ENCODE measurements at regions not wholly inside any gene's neighbourhood (a gene's known extent, or its start where the extent isn't known, plus 50 kb on each side); places are given as distances from the start of the nearest gene placed in this dataset.

DNA sequence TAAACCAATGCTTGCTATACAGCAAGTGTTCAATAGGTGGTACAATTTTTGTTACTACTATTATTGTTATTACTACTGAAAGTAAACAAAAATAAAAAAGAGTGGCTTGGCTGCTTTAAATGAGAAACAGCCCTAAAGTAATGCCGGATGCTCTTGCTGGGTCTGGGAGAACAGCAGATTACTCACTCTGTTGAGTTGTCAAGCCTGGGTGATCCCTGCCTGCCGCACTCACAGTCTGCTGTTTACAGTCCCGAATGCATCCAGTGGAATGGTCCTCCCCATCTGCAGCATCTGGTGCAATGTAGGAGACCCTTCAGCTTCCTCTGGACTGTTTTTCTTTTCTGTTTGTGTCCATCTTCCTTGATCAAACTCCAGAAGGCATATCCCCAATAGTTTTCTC lies 102.7 kb upstream of the IVNS1ABP start:
- TF ChIP-seq, protein P1, sequence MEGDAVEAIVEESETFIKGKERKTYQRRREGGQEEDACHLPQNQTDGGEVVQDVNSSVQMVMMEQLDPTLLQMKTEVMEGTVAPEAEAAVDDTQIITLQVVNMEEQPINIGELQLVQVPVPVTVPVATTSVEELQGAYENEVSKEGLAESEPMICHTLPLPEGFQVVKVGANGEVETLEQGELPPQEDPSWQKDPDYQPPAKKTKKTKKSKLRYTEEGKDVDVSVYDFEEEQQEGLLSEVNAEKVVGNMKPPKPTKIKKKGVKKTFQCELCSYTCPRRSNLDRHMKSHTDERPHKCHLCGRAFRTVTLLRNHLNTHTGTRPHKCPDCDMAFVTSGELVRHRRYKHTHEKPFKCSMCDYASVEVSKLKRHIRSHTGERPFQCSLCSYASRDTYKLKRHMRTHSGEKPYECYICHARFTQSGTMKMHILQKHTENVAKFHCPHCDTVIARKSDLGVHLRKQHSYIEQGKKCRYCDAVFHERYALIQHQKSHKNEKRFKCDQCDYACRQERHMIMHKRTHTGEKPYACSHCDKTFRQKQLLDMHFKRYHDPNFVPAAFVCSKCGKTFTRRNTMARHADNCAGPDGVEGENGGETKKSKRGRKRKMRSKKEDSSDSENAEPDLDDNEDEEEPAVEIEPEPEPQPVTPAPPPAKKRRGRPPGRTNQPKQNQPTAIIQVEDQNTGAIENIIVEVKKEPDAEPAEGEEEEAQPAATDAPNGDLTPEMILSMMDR (IDR thresholded peaks at IDR 0.05), result no peak
- TF ChIP-seq POLR2A (IDR thresholded peaks at IDR 0.05), result no peak
